ENCODE measurements at regions not wholly inside any gene's neighbourhood (a gene's known extent, or its start where the extent isn't known, plus 50 kb on each side); places are given as distances from the start of the nearest gene placed in this dataset.

GRCh38 chr5:4924577-4924976 is 215.6 kb upstream of the ADAMTS16 start:
- no peak for DNase-seq (ENCODE audit: low spot score)

GRCh38 chr5:4927097-4927496 is 213.0 kb upstream of the ADAMTS16 start:
- no peak for DNase-seq (ENCODE audit: low spot score)

- no peak for DNase-seq (ENCODE audit: low spot score)
Observed at GRCh38 chr5:4928409-4928808, 211.7 kb upstream of the ADAMTS16 start.

- no peak for DNase-seq (ENCODE audit: low spot score)
Observed at GRCh38 chr5:4929092-4929655, 211.0 kb upstream of the ADAMTS16 start.

GRCh38 chr5:4939042-4939781 is 200.9 kb upstream of the ADAMTS16 start:
- DNase-seq (ENCODE audit: low spot score) = no peak

- DNase-seq (ENCODE audit: low spot score) = no peak
Observed at GRCh38 chr5:4941161-4941560, 199.0 kb upstream of the ADAMTS16 start.

- peak; percentile 15 for DNase-seq (ENCODE audit: low spot score)
Observed at GRCh38 chr5:4941957-4942830, 197.9 kb upstream of the ADAMTS16 start.

- no peak for DNase-seq (ENCODE audit: low spot score)
Observed at GRCh38 chr5:4942831-4943178, 197.3 kb upstream of the ADAMTS16 start.

GRCh38 chr5:4945296-4945695 is 194.8 kb upstream of the ADAMTS16 start:
- no peak for DNase-seq (ENCODE audit: low spot score)

GRCh38 chr5:4947106-4947505 is 193.0 kb upstream of the ADAMTS16 start:
- no peak for DNase-seq (ENCODE audit: low spot score)

GRCh38 chr5:4947893-4948536 is 192.1 kb upstream of the ADAMTS16 start:
- no peak for DNase-seq (ENCODE audit: low spot score)

- no peak for DNase-seq (ENCODE audit: low spot score)
Observed at GRCh38 chr5:4949108-4949507, 191.0 kb upstream of the ADAMTS16 start.

GRCh38 chr5:4953576-4953975 is 186.6 kb upstream of the ADAMTS16 start:
- no peak for DNase-seq (ENCODE audit: low spot score)

GRCh38 chr5:4954048-4954447 is 186.1 kb upstream of the ADAMTS16 start:
- no peak for DNase-seq (ENCODE audit: low spot score)

GRCh38 chr5:4963265-4963664 is 176.9 kb upstream of the ADAMTS16 start:
- no peak for DNase-seq (ENCODE audit: low spot score)

GRCh38 chr5:4969351-4969750 is 170.8 kb upstream of the ADAMTS16 start:
- DNase-seq (ENCODE audit: low spot score) = no peak

GRCh38 chr5:4970171-4970570 is 170.0 kb upstream of the ADAMTS16 start:
- DNase-seq (ENCODE audit: low spot score) = no peak

GRCh38 chr5:4976902-4977301 is 163.2 kb upstream of the ADAMTS16 start:
- DNase-seq (ENCODE audit: low spot score) = no peak

- no peak for DNase-seq (ENCODE audit: low spot score)
Observed at GRCh38 chr5:4977416-4978110, 162.6 kb upstream of the ADAMTS16 start.

- no peak for DNase-seq (ENCODE audit: low spot score)
Observed at GRCh38 chr5:4980201-4980600, 159.9 kb upstream of the ADAMTS16 start.

GRCh38 chr5:4981608-4982007 is 158.5 kb upstream of the ADAMTS16 start:
- DNase-seq (ENCODE audit: low spot score) = no peak

GRCh38 chr5:4983701-4984100 is 156.4 kb upstream of the ADAMTS16 start:
- no peak for DNase-seq (ENCODE audit: low spot score)
